Endothelial cell of umbilical vein (primary cell): ENCODE measurements at regions not wholly inside any gene's neighbourhood (a gene's known extent, or its start where the extent isn't known, plus 50 kb on each side); places are given as distances from the start of the nearest gene placed in this dataset.

Source experiments
- BruUV-seq: library from RNA; stranded (reverse); fragments of 400-500 nt; replicated peaks from 2 replicates; lab custom pipeline; 2021; lab: Mats Ljungman, UMichigan
- CTCF ChIA-PET: fragments of 300-600, 350-600 bp; sonication (Branson Sonifier 250); formaldehyde crosslinking; loops from one replicate; lab custom pipeline; 2021; ENCODE audit warnings: antibody characterized with exemption, inconsistent platforms; lab: Charles Lee
- POLR2A ChIA-PET: fragments of 300-600, 350-600 bp; sonication (Branson Sonifier 250); formaldehyde crosslinking; loops from one replicate; lab custom pipeline; 2021; ENCODE audit warnings: antibody characterized with exemption, inconsistent platforms; lab: Charles Lee
- DNase-seq: peaks from one replicate; pipeline ENCODE4 v3.0.0-alpha.2; 2011; ENCODE audit warnings: low read depth, low spot score
- FAIRE-seq: peaks from 2 replicates; lab custom pipeline; 2011; peaks lifted over from hg19 to GRCh38; lab: Jason Lieb, UNC
- H2AFZ ChIP-seq: 2 replicates; pipeline ENCODE4 v1.6.0; 2012; ENCODE audit warnings: low read depth, low read length, control low read depth, inconsistent platforms
- H3K27ac ChIP-seq: 2 replicates; pipeline ENCODE4 v1.5.1; 2011; ENCODE audit warnings: low read depth, mild to moderate bottlenecking, control low read depth, low read length, moderate library complexity; ENCODE audit not compliant: insufficient read depth
- H3K27me3 ChIP-seq, 2 experiments: 2 replicates each; pipeline versions ENCODE4 v1.6.0 to v1.6.1; 2011; ENCODE audit warnings: low read length in 2 of 2, mixed read lengths in 1 of 2; ENCODE audit not compliant: control insufficient read depth in 2 of 2, insufficient read depth in 2 of 2
- H3K36me3 ChIP-seq, 2 experiments: 2 replicates in 1 of 2; 3 replicates in 1 of 2; pipeline ENCODE4 v1.5.1; 2011; ENCODE audit warnings: low read length in 2 of 2, mild to moderate bottlenecking in 1 of 2, moderate library complexity in 1 of 2; ENCODE audit not compliant: control insufficient read depth in 2 of 2, insufficient read depth in 2 of 2; ENCODE audit errors: extremely low read depth in 1 of 2
- H3K4me1 ChIP-seq: 3 replicates; pipeline ENCODE4 v1.5.1; 2011; ENCODE audit warnings: mild to moderate bottlenecking, low read length; ENCODE audit not compliant: control insufficient read depth, insufficient read depth; ENCODE audit errors: extremely low read depth
- H3K4me2 ChIP-seq: 2 replicates; pipeline ENCODE4 v1.6.1; 2011; ENCODE audit warnings: low read length, control low read depth, mixed read lengths; ENCODE audit not compliant: insufficient read depth
- H3K4me3 ChIP-seq, 3 experiments: fragments of 200-600 bp in 1 of 3; sonication (generic), shearing (Covaris generic) in 1 of 3; replicated peaks in 1 of 3; 2 replicates each; pipeline ENCODE4 v1.5.1; 2011 to 2016; ENCODE audit warnings: control low read depth in 3 of 3, low read length in 3 of 3, mild to moderate bottlenecking in 2 of 3, inconsistent platforms in 1 of 3, low read depth in 1 of 3, moderate library complexity in 1 of 3; ENCODE audit not compliant: insufficient read depth in 1 of 3
- H3K79me2 ChIP-seq: 2 replicates; pipeline ENCODE4 v1.6.0; 2012; ENCODE audit warnings: low read length, inconsistent platforms; ENCODE audit not compliant: control insufficient read depth, insufficient read depth
- H3K9ac ChIP-seq: replicated peaks from 2 replicates; pipeline ENCODE3; 2011; ENCODE audit warnings: low read length, control low read depth; ENCODE audit not compliant: insufficient read depth; ENCODE audit errors: extremely low read depth
- H3K9me1 ChIP-seq: replicated peaks from 3 replicates; pipeline ENCODE4 v1.6.0; 2011; ENCODE audit warnings: mild to moderate bottlenecking, low read length; ENCODE audit not compliant: control insufficient read depth, insufficient read depth; ENCODE audit errors: extremely low read depth
- H3K9me3 ChIP-seq: replicated peaks from 2 replicates; pipeline ENCODE4 v1.5.1; 2012; ENCODE audit warnings: low read length, inconsistent platforms; ENCODE audit not compliant: control insufficient read depth, insufficient read depth
- H4K20me1 ChIP-seq: replicated peaks from 2 replicates; pipeline ENCODE3; 2011; ENCODE audit warnings: mild to moderate bottlenecking, low read length; ENCODE audit not compliant: control insufficient read depth, insufficient read depth; ENCODE audit errors: extremely low read depth
- CTCF ChIP-seq, 2 donors: IDR thresholded peaks; 1 replicate in 1 of 2; 2 replicates in 1 of 2; pipeline ENCODE4 v1.5.1; 2011; ENCODE audit warnings: low read length in 2 of 2, mild to moderate bottlenecking in 2 of 2, moderate library complexity in 2 of 2, control low read depth in 1 of 2, inconsistent platforms in 1 of 2, low read depth in 1 of 2; ENCODE audit not compliant: insufficient read depth in 1 of 2; ENCODE audit errors: extremely low read depth in 1 of 2
- EZH2 ChIP-seq: IDR thresholded peaks from 2 replicates; pipeline ENCODE4 v1.6.1; 2012; ENCODE audit warnings: borderline replicate concordance, low read depth, mild to moderate bottlenecking, moderate library complexity, low read length, inconsistent platforms; ENCODE audit not compliant: severe bottlenecking
- FOS ChIP-seq: IDR thresholded peaks from 2 replicates; pipeline ENCODE4 v1.6.1; 2011; ENCODE audit warnings: mild to moderate bottlenecking, low read length, moderate library complexity, borderline replicate concordance; ENCODE audit not compliant: insufficient read depth
- GATA2 ChIP-seq: IDR thresholded peaks from 2 replicates; pipeline ENCODE4 v1.7.0; 2011; ENCODE audit warnings: low read depth, mild to moderate bottlenecking, moderate library complexity, mixed read lengths, low read length; ENCODE audit not compliant: insufficient read length, insufficient read depth
- JUN ChIP-seq: IDR thresholded peaks from 2 replicates; pipeline ENCODE4 v1.6.1; 2011; ENCODE audit warnings: borderline replicate concordance, low read depth; ENCODE audit not compliant: insufficient read length, insufficient read depth
- MAX ChIP-seq: IDR thresholded peaks from 2 replicates; pipeline ENCODE4 v1.6.1; 2011; ENCODE audit not compliant: insufficient read depth, insufficient read length
- MYC ChIP-seq: IDR thresholded peaks from one replicate; pipeline ENCODE4 v1.6.1; 2011; ENCODE audit warnings: mild to moderate bottlenecking, low read depth, low read length
- POLR2A ChIP-seq: IDR thresholded peaks from 2 replicates; pipeline ENCODE4 v1.6.1; 2012; ENCODE audit warnings: low read depth, mild to moderate bottlenecking, control low read depth, low read length
- POLR2AphosphoS5 ChIP-seq: IDR thresholded peaks from 2 replicates; pipeline ENCODE4 v1.6.1; 2012; ENCODE audit warnings: low read depth, mild to moderate bottlenecking, control low read depth, low read length, moderate library complexity; ENCODE audit not compliant: insufficient read depth
- dilution Hi-C: fragments of 300-500 bp; cut with MboI; formaldehyde crosslinking; loops from one replicate; pipeline ENCODE4 v1.15.0; 2019; ENCODE audit warnings: low sequenced_read_pairs; ENCODE audit not compliant: extremely low pct_ligation_motif_present
- intact Hi-C: fragments of 100-400 bp; cut with micrococcal nuclease; formaldehyde crosslinking; loops from one replicate; pipeline ENCODE4 v1.10.0; 2022

GRCh38 chr5:63837437-63837836, 124.8 kb downstream of the HTR1A start:
- intact Hi-C loops (no loop called here), dilution Hi-C loops (no loop called here)
- Histone ChIP-seq H3K9me3 (peaks cover 4% of the 10 kb centered on the region), H2AFZ (no peak overlapping the region), H3K4me3 (no peak overlapping the region), H3K4me2 (no peak overlapping the region), H3K79me2 (no peaks in the 10 kb centered on the region), H3K27ac (no peak overlapping the region), H3K27me3 (no peaks in the 10 kb centered on the region), H3K9ac (no peak overlapping the region), H3K4me1 (no peaks in the 10 kb centered on the region), H3K9me1 (no peaks in the 10 kb centered on the region), H3K36me3 (no peaks in the 10 kb centered on the region), H4K20me1 (no peaks in the 10 kb centered on the region)
- no peak for TF ChIP-seq EZH2
- no peak for TF ChIP-seq JUN
- no peak for TF ChIP-seq FOS
- no peak for TF ChIP-seq POLR2A
- TF ChIP-seq POLR2AphosphoS5 = no peak
- TF ChIP-seq GATA2 = no peak
- no peak for TF ChIP-seq CTCF (IDR thresholded peaks at IDR 0.05; ENCODE audit: extremely low read depth in 1 of 2, insufficient read depth in 1 of 2, low read depth in 1 of 2, low read length in 2 of 2)
- no peak for TF ChIP-seq MAX
- TF ChIP-seq MYC = no peak
- DNase-seq = no peak
- BruUV-seq = no TSS peak
- ChIA-PET CTCF (no interaction called here), POLR2A (no interaction called here)
- FAIRE-seq = no peak
